ENCODE measurements at regions not wholly inside any gene's neighbourhood (a gene's known extent, or its start where the extent isn't known, plus 50 kb on each side); places are given as distances from the start of the nearest gene placed in this dataset.

DNA sequence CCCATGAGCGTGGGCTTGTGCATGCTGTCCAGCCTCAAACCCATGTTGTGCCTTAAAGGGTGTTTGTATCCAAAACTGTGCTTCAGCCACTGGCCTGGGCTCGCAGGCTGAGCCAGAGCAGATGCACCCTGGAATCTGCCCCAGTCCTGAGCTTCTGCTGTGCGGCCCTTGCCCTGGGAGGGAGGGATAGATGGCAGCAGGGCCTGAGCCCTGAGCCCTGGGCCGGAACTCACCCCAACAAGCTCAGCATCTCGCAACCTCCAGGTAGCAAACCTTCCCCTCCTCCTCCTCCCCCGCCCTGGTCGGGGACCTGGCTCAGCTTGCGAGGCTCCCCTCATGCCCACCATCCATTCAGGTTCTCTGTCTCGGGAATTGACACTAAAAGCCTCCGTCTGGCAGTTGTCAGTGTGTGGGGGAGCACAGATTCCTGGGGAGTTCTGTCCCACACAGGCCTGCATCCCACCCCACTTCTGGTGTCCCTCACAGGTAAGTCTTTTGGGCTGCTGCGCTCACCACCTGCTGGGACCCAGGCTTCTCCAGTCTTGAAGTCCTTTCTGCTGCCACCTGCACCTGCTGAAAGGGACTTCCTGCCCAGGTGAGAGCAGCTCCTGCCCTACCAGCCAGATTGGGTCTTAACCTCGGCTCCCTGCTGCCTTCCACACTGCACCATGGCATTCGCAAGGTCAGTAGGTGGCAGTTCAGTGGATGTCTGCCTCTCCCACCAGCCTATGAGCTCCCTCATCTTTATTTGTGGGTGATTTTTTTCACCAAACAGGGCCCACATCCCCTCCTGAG, 55.2 kb upstream of the OLFM1 start:
- no peak for DNase-seq

GRCh38 chr9:135032868-135033460, 54.5 kb upstream of the OLFM1 start:
- DNase-seq = no peak

DNA sequence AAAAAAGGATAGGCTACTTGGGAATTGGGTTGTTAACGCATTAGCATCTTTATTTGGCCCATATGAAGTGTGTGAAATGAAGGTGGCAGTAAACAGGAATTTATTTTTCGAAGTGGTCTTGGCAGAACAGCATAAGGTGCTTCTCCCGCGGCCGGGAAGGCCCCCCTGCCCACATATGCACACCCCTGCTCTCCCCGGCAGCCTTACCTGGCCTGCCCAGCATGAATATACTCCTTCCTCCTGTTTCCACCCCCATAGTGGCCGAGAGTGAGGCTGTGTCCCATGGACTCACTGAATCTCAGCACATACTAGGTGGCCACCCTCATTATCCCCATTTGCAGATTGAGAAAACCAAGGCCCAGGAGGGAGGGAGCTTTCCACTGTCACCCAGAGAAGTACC, 54.0 kb upstream of the OLFM1 start:
- no peak for DNase-seq

DNA sequence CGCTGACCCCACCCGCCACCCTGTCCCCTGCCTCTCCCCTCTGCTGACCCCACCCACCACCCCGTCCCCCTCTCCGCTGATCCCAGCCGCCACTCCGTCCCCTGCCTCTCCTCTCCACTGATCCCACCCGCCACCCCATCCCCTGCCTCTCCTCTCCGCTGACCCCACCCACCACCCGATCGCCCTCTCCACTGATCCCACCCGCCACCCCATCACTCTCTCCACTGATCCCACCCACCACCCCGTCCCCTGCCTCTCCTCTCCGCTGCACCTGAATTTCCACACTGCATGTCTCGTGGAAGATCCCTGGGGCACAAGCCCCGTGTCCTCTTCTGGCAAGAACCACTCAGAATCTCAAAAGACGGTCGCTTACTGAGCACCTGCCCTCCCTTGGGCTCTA, 53.4 kb upstream of the OLFM1 start:
- DNase-seq = no peak

DNA sequence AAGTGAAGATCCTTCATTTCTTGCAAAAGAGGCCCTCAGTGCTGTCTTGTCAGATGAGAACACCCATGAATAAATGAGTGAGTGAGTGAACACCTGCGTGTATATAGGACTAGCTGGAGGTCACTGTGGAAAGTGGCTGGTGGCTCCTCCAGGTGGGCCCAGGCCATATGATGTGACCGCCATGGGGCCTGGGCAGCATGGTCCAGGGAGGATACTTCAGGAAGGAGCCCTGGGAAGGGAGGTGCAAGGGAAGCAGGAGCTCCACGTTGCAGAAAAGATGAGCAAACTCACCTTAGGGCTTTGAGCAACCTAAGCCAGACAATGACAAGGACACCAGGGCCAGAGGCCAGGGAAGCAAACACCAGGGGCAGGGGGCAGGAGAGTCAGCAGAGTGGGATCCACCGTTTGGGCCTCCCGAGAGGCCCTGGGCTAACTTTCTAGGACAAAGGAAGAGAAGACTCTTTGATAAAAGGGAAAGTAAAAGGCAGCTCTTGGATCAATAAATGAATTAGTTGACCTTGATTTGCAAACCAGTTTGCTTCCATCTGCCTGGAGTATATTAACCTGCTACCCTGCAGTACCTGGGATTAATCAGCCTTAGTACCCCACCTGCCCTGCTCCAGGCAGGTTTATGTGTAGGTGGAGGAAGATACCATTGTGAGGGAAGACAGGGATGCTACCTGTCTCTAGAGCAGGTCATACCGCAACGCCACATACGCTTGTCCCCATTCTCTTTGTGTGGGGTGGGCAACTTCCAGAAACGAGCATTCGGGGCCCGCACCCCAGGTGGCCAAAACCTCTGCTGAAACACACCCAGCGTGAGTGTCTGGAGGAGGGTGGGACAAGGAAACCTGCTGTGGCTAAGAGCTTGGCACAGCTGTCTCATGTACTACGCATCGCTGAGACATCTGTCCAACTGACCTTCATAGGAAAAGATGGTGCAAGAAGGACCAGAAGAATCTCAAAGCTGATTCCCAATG, 51.4 kb upstream of the OLFM1 start:
- no peak for DNase-seq

DNA sequence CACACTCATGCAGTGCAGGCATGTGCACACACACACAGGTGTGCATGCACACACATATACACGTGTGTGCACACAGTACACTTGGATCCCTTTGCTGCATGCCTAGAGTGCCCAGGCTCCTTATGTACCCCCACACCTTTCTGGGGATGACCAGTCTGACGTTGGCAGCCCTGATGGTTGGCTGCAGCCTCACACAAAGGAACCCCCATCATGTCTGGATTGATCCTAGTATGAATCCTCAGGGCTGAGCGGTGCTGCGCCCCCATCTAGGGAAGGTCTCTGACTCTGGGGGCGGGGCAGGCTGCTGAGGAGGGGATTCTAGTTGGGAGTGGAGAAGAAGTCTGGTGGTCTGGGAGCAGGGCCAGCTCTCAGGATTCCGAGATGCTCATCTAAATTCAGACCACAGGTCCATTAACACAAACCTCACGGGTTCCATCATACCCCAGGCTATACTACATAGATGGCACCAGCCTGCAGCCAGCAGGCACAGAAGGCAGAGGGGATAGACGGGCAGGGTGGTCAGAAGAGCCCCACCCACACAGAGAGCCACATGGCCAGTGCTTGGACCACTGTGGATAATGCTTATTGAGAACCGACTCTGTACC, 50.5 kb upstream of the OLFM1 start:
- no peak for DNase-seq

DNA sequence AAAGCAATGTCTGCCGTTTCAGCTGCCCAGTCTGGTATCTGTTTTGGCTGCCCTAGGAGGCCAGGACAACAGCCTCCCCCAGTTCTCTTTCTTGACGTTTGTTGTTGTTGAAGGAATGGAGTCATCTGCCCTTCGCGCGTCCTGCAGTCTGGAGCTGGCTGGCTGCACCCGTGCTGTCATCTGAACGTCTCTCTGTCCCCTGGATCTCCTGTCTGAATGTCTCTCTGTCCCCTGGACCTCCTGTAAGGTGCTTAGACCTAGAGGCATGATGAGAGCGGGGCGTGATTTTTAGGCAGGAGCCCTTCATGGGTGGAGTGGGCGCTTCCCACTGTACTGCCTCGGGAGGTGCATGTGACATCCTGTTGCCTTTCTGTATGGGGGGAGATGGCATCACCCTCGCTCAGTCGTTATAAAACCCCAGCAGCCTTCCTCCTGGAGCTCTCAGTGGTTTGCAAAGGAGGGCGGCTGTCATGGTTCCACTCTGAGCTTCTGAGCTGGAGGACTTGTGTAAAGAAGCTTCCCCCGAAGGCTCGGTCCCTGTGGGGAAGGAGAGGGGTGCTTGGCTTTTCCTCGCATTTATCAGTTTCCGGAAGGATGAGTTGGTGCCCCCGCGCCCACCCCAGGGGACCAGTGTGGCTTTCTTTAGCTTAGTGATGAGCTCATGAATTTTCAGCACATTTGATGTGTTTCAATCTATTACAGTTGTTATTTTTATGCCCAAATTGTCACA, 49.8 kb upstream of the OLFM1 start:
- no peak for DNase-seq
